Stimulated activated naive B cell treated with anti-CD40 and anti-IgM and Interleukin-4, amounts not matched to agents 10 μg/mL and 1 μg/mL and 100 μg/mL, for 72 hours (primary cell): ENCODE measurements at regions not wholly inside any gene's neighbourhood (a gene's known extent, or its start where the extent isn't known, plus 50 kb on each side); places are given as distances from the start of the nearest gene placed in this dataset.

Experiments used
- ATAC-seq, 2 donors: fragments of 150-1000 bp; cut with Tn5 transposase; replicated peaks; 2 replicates each; pipeline ENCODE4 v1.10.0; 2021; ENCODE audit warnings: moderate library complexity in 1 of 2
- DNase-seq: peaks from one replicate; pipeline ENCODE4 v3.0.0; 2021
- H3K27ac Mint-ChIP-seq: one replicate; pipeline ENCODE4 v1.8.0; 2022; ENCODE audit warnings: mild to moderate bottlenecking, mixed read lengths
- H3K27me3 Mint-ChIP-seq, 2 donors: one replicate each; pipeline ENCODE4 v1.8.0; 2022; ENCODE audit warnings: mixed read lengths in 2 of 2
- H3K36me3 Mint-ChIP-seq, 2 donors: one replicate each; pipeline ENCODE4 v1.8.0; 2022; ENCODE audit warnings: mixed read lengths in 2 of 2, mild to moderate bottlenecking in 1 of 2
- H3K4me1 Mint-ChIP-seq, 2 donors: one replicate each; pipeline ENCODE4 v1.8.0; 2022; ENCODE audit warnings: mixed read lengths in 2 of 2, mild to moderate bottlenecking in 1 of 2
- H3K4me3 Mint-ChIP-seq, 2 donors: one replicate each; pipeline ENCODE4 v1.8.0; 2022; ENCODE audit warnings: mild to moderate bottlenecking in 2 of 2, mixed read lengths in 2 of 2, moderate library complexity in 1 of 2
- H3K9me3 Mint-ChIP-seq, 2 donors: one replicate each; pipeline ENCODE4 v1.8.0; 2022; ENCODE audit warnings: mixed read lengths in 2 of 2, mild to moderate bottlenecking in 1 of 2

DNA sequence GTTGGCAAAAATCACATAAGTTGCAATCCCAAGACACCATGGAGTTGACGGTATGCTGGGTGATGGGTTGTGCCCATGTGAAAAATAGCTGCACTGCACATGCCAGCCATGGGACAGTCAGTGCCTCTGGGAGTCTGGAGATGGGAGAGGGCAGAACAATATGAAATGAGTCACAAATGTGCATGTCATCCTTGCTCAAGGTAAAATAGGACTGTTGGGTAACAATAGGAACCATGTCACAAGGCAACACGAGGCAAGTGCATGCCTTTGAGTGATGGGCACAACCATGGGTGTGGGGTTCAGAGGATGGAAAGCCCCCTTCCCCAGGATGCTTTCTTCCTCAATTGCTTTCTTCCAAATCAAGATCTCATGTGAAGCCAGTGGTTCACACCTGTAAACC lies 70.5 kb upstream of the PIM1 start:
- no peaks in the 10 kb centered on the region for H3K36me3 Mint-ChIP-seq
- no peaks in the 10 kb centered on the region for H3K9me3 Mint-ChIP-seq
- no peak for DNase-seq

DNA sequence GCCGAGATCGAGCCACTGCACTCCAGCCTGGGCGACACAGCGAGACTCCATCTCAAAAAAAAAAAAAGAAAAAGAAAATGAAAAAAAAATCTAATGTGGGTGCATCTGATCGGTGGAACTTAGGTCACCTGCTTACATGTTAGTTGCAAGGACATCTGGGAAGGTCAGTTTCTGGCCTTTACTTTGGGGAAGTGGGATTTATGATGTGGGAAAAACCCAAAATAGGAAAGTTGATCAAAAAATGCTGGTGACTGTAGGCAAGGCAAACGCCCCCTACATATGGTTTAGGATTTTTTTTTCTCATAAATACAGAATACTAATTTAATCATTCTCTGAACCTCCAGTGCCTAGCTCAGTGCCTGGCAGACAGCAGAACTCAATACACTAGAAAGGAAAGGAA lies 69.2 kb upstream of the PIM1 start:
- ATAC-seq (peak; percentile 6 to 14), DNase-seq (no peak)
- Mint-ChIP-seq H3K27me3 (no peaks in the 10 kb centered on the region), H3K9me3 (no peaks in the 10 kb centered on the region), H3K4me3 (no peak overlapping the region), H3K36me3 (no peaks in the 10 kb centered on the region), H3K4me1 (peaks cover 23 to 39% of the 10 kb centered on the region in 2 donors), H3K27ac (peak overlapping the region; percentile 80)

More for the DNA sequence above, 70.5 kb upstream of the PIM1 start:
- ATAC-seq = no peak
- H3K4me1 Mint-ChIP-seq = peaks cover 23 to 39% of the 10 kb centered on the region in 2 donors
- no peaks in the 10 kb centered on the region for H3K27me3 Mint-ChIP-seq
- peak overlapping the region; percentile 42 for H3K27ac Mint-ChIP-seq
- H3K4me3 Mint-ChIP-seq = no peak overlapping the region

DNA sequence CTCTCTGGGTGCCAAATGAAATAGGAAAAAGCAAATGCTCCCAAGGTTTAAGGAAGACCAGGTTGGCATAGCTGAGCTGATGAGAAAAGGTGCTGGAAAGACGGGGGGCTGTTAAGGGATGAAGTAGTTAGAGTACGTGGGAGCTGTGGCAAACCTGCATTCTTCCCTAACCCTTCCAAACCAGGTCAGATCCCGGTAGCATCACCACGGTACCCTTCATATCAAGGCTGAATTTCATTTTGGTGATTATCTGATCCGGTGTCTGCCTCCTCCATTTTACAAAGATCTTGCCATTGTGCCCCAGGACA lies 68.0 kb upstream of the PIM1 start:
- DNase-seq = no peak
- H3K9me3 Mint-ChIP-seq = no peaks in the 10 kb centered on the region
- H3K4me1 Mint-ChIP-seq = peaks cover 23 to 39% of the 10 kb centered on the region in 2 donors
- ATAC-seq = no peak
- no peaks in the 10 kb centered on the region for H3K27me3 Mint-ChIP-seq
- peak overlapping the region; percentile 75 to 81 for H3K4me3 Mint-ChIP-seq
- no peaks in the 10 kb centered on the region for H3K36me3 Mint-ChIP-seq
- peak overlapping the region; percentile 92 for H3K27ac Mint-ChIP-seq

DNA sequence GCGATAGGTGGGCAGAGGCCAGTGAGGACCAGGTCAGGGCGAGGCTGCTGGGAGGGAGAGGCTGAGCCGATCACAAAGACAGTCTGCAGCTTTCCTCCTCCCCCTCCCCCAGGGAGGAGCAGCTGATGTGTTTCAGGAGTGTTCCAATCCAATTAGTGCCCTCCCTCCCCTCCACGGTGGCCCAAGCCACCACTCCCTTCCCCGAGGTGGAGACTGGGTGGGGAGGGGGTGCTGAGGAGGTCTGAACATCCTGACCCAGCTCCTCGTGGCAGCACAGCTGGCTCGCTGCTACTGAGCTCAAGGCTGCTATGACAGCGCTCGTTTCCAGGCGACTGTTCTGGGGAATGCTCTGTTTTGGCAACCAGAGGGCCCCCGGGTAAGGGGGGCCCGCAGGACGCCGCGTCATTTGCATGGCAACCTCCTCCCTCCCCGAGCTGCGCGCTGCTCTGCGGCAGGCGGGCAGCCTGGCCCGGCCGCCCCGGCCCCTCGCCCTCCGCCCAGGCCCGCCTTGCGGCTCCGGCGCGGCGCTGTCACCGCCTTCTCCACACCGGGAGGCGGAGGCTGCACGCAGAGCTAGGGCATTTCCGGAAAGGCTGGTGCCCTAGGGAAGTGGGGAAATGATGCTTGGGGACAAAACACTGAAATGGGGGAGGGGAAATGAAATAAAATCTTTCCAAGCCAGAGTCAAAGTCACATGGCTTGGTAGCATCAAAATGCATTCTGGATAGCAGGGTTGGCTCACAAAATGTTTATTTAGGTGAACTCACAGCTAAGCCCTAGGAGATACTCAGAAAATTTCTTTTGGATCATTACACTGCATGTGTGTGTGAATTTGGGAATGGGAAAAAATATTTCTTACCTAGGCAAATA lies 67.4 kb upstream of the PIM1 start:
- H3K36me3 Mint-ChIP-seq = no peaks in the 10 kb centered on the region

DNA sequence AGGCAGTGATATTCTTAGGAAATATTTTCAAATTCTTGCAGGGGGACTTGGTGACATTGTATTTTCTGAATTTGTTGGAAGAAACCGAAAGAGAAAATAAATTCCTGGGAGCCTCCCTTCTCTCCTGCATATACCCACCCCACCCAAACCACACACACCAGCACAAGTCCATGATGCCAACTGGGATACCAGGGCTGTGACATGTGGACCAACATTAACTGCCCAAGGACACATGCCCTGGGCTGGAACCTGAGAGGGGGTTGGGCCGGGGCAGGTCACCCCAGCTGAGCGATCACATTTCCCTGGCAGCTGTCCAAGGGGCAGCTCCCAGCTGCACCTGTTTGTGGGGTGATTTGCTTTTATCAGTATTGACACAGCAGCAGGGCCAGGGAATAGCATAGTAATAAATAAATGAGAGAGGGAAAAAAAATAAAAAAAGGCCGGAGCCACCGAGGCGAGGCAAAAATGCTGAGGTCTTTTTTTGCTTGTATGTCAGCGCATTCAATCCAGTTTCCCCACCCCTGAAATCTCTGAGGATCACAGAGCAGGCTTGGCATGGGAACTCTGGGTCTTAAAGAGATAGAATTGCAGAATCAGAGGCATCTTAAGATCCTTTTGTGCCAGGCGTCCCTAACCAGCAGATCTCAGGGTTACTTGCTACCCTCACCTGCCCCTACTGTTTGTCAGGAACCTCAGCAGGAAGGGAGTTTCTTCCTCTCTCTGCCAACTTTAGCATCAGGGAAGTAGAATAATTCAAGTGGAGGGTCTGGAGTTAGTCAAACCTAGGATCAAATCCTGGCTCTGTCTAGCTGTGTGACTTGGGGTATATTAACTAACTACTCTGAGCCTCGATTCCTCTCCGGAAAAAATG lies 66.5 kb upstream of the PIM1 start:
- H3K4me1 Mint-ChIP-seq = peaks cover 23 to 39% of the 10 kb centered on the region in 2 donors
- H3K27ac Mint-ChIP-seq = peak overlapping the region; percentile 60
- H3K4me3 Mint-ChIP-seq = peak overlapping the region; percentile 75 to 81
- H3K27me3 Mint-ChIP-seq = no peaks in the 10 kb centered on the region
- DNase-seq (no peak), ATAC-seq (peak in 1 of 2 donors; percentile 22)
- H3K9me3 Mint-ChIP-seq = no peaks in the 10 kb centered on the region
- H3K36me3 Mint-ChIP-seq = no peaks in the 10 kb centered on the region

More for the DNA sequence above, 67.4 kb upstream of the PIM1 start:
- Mint-ChIP-seq H3K27ac (peak overlapping the region; percentile 92), H3K27me3 (no peaks in the 10 kb centered on the region), H3K4me3 (peak overlapping the region; percentile 75 to 81), H3K9me3 (no peaks in the 10 kb centered on the region), H3K4me1 (peaks cover 23 to 39% of the 10 kb centered on the region in 2 donors)
- DNase-seq (peak; percentile 67), ATAC-seq (peak; percentile 89 to 92)

DNA sequence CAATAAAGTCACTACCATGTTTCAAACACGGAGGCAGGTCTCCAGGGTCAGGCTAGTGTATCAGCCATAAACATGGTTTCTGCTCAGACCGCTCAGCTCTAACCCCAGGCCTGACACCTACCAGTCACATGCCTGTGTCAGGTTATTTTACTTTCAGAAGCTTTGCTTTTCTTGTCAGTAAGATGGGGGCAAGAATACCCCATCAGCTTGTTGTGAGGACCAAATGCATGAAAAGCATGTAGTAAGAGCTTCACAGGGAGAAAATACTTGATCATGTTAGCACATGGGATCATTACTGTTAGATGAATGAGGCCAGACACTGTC lies 65.2 kb upstream of the PIM1 start:
- no peak overlapping the region for H3K27ac Mint-ChIP-seq
- no peak overlapping the region for H3K4me3 Mint-ChIP-seq
- DNase-seq = no peak
- no peak for ATAC-seq
- no peaks in the 10 kb centered on the region for H3K27me3 Mint-ChIP-seq
- peaks cover 22 to 39% of the 10 kb centered on the region in 2 donors for H3K4me1 Mint-ChIP-seq
- H3K36me3 Mint-ChIP-seq = no peaks in the 10 kb centered on the region
- H3K9me3 Mint-ChIP-seq = no peaks in the 10 kb centered on the region

DNA sequence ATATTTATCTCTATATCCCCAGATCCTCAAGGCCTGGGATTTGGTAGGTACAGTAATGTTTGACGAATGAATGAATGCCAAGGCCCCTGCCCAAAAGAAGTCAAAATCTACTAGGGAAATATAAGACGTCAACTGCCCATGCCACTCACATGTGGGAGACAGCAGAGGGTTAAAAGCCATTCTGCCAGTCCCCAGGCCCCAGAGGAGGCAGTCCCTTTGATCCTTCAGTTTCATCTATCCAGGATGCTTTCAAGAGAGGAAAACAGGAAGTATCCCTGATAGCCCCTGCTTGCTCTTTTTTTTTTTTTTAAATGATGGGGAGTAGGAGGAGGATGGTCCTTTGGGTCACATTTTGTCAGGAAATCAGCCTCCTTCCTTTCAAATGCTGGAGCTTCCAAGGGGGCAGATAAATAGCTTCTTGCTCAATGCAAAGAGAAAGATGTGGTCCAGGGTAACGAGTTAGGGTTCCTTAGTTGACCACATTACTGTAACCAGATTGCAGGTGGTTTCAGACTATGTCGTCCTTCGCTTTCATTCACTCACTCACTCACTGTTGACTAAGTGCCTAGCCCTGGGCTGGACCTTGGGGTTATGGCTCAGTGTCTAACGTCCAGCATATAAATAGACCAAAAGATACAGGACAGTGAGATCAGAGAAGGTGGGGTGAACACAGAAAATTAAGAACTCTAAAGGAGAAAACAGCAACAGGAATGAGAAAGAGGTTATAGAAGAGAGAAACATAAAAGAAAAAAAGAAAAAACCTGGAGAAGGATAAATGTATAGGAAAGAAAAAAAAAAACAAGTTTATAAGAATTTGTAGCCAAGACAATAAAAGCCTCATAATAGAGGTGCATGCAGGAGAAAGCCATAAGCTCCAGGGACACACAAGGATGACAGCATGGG lies 64.6 kb upstream of the PIM1 start:
- no peak for ATAC-seq

DNA sequence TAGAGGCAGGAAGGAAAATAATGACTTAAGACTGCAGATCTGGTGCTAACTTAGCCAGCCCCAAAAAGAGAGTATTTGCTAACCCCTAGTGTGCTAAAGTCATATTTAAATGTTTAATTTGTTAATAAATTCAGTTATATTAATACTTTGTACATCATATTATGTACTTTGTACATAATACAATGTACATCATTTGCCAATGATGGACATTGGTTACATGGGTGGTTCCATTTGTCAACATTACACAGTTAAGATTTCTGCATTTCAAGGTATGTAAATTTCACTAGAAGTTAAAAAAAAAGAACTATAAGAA lies 63.9 kb upstream of the PIM1 start:
- H3K36me3 Mint-ChIP-seq = no peaks in the 10 kb centered on the region
- H3K9me3 Mint-ChIP-seq = no peaks in the 10 kb centered on the region
- H3K4me1 Mint-ChIP-seq = peaks cover 19 to 32% of the 10 kb centered on the region in 2 donors
- no peak for ATAC-seq
- H3K27me3 Mint-ChIP-seq = no peaks in the 10 kb centered on the region
- DNase-seq = no peak
- no peak overlapping the region for H3K4me3 Mint-ChIP-seq
- H3K27ac Mint-ChIP-seq = no peak overlapping the region

More for the DNA sequence above, 64.6 kb upstream of the PIM1 start:
- no peak for DNase-seq
- H3K27ac Mint-ChIP-seq = peak overlapping the region; percentile 52
- peaks cover 22 to 38% of the 10 kb centered on the region in 2 donors for H3K4me1 Mint-ChIP-seq
- no peak overlapping the region for H3K4me3 Mint-ChIP-seq
- H3K36me3 Mint-ChIP-seq = no peaks in the 10 kb centered on the region
- H3K27me3 Mint-ChIP-seq = no peaks in the 10 kb centered on the region
- H3K9me3 Mint-ChIP-seq = no peaks in the 10 kb centered on the region

DNA sequence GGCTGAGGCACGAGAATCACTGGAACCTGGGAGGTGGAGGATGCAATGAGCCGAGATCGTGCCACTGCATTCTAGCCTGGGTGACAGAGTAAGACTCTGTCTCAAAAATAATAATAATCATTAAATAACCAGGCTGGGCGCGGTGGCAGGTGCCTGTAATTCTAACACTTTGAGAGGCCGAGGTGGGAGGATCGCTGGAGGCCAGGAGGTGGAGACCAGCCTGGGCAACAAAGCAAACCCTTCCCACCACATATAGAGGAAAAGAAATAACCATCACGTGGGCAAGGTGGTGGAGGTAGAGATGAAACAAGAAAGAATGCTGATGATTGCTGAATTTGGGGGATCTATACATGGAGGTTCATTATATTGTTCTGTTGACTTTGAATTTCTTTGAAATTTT lies 63.4 kb upstream of the PIM1 start:
- Mint-ChIP-seq H3K27me3 (no peaks in the 10 kb centered on the region), H3K4me3 (no peak overlapping the region), H3K4me1 (peaks cover 16 to 26% of the 10 kb centered on the region in 2 donors), H3K36me3 (no peaks in the 10 kb centered on the region), H3K27ac (no peak overlapping the region), H3K9me3 (no peaks in the 10 kb centered on the region)
- DNase-seq = no peak
- no peak for ATAC-seq

DNA sequence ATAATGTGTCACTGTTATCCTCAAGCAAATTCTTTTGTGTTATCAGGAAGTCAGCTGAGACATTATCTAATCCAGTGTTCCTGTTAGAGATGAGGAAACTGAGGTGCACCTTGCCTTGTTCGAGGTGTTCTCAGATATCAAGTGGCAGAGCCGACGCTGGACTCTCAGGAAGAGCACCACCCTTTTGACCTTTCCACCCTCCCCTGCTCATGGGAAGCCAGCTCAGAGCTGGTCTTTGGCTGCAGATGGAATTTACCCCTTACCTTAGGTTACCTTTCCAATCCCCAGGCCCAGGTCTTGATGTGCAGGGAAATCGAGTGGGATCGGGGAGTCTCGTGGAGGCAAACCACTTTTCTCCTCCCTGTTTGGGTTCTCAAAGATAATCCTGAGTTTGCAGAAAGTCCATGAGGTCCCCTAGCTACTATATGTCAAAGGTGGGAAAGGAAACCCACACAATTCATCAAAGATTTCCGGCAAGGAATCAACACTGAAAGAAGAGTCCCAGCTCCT lies 62.9 kb upstream of the PIM1 start:
- H3K9me3 Mint-ChIP-seq = no peaks in the 10 kb centered on the region
- no peaks in the 10 kb centered on the region for H3K36me3 Mint-ChIP-seq
- DNase-seq (no peak), ATAC-seq (no peak)
- H3K27ac Mint-ChIP-seq = no peak overlapping the region
- H3K27me3 Mint-ChIP-seq = peaks cover 0 to 2% of the 10 kb centered on the region in 2 donors
- peaks cover 14 to 22% of the 10 kb centered on the region in 2 donors for H3K4me1 Mint-ChIP-seq
- no peak overlapping the region for H3K4me3 Mint-ChIP-seq

DNA sequence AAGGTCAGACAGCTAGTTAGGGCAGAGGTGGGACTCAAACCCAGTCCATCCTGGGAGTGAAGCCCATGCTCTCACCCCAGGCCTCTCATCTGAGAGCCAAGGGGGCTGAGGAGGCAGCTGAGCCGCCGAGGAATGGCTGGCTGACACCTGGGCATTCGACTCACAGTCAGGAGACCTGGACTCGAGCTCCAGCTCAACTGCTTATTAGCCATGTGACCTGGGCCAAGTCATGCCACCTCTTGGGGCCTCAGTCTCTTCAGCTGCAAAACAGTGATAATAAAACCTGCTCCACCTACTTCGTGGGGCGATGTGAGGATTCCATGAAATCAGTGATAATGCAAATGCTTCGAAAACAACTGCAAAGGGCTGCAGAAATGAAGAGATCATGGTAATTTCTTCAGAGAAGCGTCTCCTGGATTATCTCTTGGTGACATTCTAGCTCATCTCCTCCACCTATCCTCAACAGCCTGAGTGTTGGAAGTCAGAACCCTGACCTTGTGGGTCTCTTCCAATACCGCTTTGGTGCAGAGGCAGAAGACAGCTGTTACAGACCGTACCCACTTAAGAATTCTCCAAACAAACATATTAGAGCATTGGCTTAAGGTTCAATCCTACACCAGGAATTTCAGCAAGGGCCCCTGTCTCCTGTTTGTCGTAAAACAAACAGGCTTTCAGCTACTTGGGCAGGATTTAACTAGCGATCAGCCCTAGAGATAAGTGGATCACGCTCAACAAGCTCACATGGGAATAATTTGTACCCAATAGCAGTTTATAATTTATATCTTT lies 60.0 kb upstream of the PIM1 start:
- Mint-ChIP-seq H3K27me3 (peaks cover 0 to 6% of the 10 kb centered on the region in 2 donors), H3K4me3 (no peak overlapping the region), H3K27ac (no peak overlapping the region), H3K4me1 (no peaks in the 10 kb centered on the region), H3K9me3 (no peaks in the 10 kb centered on the region), H3K36me3 (no peaks in the 10 kb centered on the region)
- DNase-seq (no peak), ATAC-seq (no peak)

DNA sequence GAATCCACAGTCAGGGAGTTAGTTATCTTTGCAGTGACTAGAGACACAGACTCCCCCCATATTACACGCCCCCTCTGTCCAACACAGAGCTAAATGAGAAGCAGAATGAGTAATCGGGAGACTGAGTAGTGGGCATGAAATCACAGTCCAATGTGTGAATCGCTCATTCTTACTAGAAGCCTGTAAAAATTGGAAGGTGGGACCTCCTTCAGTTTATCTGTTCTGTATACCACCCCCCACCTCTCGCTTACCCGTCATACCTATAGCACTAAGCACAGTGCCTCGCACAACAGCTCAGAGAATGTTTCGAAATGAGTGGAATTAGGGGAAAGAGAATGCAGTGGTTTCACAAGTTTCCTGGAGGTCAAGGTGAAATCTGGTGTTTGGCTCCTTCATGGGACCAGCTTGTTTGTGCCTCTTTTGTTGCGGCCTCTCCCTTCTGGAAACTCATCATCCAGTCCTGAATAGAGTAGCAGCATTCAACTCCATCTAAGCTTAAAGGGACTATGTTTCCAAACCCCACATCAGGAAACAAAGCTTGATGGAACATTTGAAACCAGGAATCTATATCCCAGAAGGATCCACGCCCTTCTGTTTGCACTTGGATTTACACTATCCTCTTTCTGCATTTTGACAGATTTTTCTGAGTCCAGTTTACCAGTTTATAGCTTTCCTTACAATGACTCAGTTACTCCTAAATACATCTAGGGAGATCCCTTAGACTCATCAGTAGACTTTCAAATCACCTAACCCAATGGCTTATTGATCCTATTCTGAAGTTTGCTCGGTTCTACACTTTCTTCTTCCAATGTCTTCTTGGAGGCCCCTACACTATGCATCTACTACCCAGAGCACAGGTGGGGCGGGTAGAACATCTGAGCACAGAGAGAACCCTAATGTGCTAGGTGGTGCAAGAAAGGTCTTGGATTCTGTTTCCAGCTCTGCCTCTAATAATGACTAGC lies 59.2 kb upstream of the PIM1 start:
- Mint-ChIP-seq H3K27ac (no peak overlapping the region), H3K36me3 (no peaks in the 10 kb centered on the region), H3K27me3 (peaks cover 0 to 6% of the 10 kb centered on the region in 2 donors), H3K4me3 (no peak overlapping the region), H3K4me1 (no peaks in the 10 kb centered on the region), H3K9me3 (no peaks in the 10 kb centered on the region)
- DNase-seq = no peak
- peak in 1 of 2 donors; percentile 58 for ATAC-seq

DNA sequence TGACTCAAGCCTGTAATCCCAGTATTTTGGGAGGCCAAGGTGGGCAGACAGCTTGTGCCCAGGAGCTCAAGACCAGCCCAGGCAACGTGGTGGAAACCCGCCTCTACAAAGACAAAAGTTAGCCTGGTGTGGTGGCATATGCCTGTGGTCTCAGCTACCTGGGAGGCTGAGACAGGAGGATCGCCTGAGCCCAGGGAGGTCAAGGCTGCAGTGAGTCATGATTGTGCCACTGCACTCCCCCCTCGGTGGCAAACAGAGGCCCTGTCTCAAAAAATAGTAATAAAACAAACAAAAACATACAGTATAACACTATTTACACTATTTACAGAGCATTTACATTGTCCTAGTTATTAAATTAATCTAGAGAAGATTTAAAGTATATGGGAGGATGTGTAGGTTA lies 56.0 kb upstream of the PIM1 start:
- no peaks in the 10 kb centered on the region for H3K4me1 Mint-ChIP-seq
- H3K27me3 Mint-ChIP-seq = peaks cover 4 to 13% of the 10 kb centered on the region in 2 donors
- ATAC-seq = no peak
- H3K9me3 Mint-ChIP-seq = no peaks in the 10 kb centered on the region
- H3K4me3 Mint-ChIP-seq = no peak overlapping the region
- H3K27ac Mint-ChIP-seq = no peak overlapping the region
- no peaks in the 10 kb centered on the region for H3K36me3 Mint-ChIP-seq
- DNase-seq = no peak
